ENCODE measurements at regions not wholly inside any gene's neighbourhood (a gene's known extent, or its start where the extent isn't known, plus 50 kb on each side); places are given as distances from the start of the nearest gene placed in this dataset.

- no peak for DNase-seq
Observed at GRCh38 chr1:110816945-110817344, 56.0 kb upstream of the CD53 start.

GRCh38 chr1:110811529-110811928 is 61.4 kb upstream of the CD53 start:
- DNase-seq: no peak

DNA sequence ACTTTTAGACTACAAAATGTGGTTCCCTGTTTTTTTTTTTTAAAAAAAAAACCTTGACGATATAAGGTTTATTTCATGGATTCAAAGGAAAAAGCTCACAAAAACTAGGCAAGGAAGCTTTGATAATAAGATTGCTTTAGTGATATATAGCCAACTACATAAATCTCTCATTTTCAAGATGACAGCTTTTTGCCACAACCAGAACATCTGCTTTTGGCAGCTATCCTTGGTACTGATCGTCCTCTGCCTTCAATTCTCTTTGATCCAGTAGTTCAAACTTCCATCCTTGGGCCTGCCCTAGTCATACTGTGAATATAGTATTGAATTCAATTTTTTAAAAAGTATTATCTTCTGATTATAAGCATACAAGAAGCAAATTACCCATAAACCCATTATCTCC is 72.9 kb upstream of the CD53 start:
- peak; percentile 29 for DNase-seq

DNA sequence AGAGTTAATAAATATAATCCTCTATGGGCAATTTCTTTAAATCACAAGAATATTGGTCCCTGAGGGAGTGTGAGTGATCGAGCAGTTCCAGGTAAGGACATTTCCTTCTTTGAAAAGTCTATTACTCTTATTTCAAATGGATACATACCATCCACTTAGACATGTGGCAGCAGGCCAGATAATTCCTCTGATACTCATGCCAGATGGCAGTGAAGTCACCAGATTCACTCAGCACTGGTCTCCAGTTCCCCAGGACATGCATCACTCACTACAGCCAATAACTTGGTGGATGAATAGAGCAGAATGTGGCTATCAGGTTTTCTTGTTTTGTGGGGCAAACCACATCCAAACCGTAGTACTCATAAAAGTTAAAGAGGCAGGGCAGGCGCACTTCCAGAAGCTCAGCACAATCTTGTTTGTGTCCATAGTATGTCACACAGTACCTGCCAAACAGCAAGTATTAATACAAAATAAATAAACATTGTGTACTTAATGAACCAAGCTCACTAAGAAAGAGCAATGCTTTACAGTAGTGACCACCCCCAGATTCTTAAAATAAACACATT is 74.2 kb upstream of the CD53 start:
- no peak for DNase-seq

DNA sequence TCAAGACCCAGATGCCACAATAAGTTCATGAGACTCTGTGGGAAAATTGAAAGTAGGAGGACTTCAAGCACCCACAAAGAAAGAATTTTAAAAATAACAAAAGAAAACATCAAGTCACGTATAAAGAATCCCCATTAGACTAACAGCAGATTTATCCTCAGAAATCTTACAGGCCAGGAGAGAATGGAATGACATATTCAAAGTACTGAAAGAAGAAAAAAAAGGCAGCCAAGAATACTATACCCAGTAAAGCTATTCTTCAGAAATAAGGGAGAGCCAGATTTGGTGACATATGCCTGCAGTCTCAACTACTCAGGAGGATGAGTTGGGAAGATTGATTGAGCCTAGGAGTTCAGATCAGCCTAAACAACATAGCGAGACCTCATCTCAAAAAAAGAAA is 84.3 kb upstream of the CD53 start:
- no peak for DNase-seq

GRCh38 chr1:110787328-110788071 is 85.4 kb upstream of the CD53 start:
- DNase-seq: peak; percentile 30

DNA sequence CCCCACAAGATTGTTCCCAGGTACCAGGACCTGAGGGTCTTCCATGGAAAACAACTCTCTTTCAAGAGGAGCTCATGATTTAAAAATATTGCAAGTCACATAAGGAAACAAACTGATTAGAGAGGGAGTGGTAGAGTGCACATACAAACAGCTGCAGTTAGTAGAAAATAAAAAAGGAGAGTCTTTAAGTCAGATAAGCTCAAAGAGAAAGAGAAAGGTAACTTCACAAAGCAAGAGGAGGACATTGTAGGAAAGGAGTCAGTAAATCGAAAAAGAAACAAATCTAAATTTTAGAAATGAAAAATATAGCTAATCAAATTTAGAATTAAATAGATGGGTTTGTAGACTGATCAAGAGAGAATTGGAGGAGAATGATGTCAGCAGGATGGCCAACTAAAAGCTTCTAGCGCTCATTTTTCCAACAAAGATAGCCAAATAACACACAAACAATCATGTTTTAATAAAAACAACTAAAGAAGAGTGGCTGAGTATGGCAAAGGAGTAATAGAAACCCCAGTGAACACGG is 86.1 kb upstream of the CD53 start:
- no peak for DNase-seq

- no peak for DNase-seq
Observed at GRCh38 chr1:110785612-110786011, 87.3 kb upstream of the CD53 start.

GRCh38 chr1:110785055-110785454 is 87.9 kb upstream of the CD53 start:
- no peak for DNase-seq

DNA sequence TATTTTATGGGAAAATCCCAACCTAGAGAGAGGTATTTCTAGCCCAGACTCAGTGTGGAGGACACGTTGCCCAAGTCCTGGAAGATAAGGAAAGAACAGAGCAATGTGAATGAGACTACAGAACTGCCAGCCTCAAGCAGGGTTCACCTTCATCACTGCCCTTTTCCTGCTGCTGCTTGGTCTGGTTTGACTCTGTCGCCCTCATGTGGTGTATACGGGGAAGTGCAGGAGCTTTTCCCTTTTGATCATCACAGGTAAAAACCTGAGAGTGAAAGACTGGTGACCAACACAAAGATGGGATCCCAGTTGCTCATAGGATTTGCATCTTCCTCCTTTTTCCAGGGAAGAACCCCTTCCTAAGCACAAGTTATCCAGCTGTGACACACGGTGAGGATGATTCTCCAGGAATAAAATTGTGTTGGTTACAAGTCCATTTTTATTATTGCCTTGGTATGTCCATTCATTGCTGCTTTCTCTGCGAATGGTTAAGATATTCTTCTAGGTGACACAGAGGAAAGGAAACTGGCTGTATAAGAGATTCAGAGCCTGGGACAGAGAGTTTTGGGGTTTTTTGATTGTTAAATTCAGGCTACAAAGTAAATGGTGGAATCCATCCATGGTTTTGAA is 89.5 kb upstream of the CD53 start:
- peak; percentile 78 for DNase-seq

- DNase-seq: no peak
Observed at GRCh38 chr1:110781525-110781924, 91.4 kb upstream of the CD53 start.

- DNase-seq: peak; percentile 90
Observed at GRCh38 chr1:110780600-110781484, 92.1 kb upstream of the CD53 start.

GRCh38 chr1:110779636-110780035 is 93.3 kb upstream of the CD53 start:
- no peak for DNase-seq

DNA sequence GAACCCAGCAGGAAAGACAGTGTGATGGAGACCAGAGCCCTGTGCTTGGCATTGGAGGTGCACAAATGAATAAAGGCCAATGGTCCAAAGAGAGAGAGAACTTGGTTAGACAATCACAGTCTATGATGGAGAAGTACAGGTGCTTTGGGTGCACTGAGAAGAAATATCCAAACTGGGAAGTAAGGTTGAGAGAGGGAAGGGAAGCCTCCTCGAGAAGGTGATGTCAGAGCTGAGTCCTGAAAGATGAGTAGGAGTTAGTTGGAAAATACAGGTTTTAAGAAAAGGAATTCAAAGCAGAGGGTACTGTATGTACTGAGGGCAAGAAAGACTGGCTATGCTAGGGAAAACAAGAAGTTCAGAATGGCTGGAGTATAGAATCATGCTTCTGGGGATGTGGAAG is 94.1 kb upstream of the CD53 start:
- no peak for DNase-seq

DNA sequence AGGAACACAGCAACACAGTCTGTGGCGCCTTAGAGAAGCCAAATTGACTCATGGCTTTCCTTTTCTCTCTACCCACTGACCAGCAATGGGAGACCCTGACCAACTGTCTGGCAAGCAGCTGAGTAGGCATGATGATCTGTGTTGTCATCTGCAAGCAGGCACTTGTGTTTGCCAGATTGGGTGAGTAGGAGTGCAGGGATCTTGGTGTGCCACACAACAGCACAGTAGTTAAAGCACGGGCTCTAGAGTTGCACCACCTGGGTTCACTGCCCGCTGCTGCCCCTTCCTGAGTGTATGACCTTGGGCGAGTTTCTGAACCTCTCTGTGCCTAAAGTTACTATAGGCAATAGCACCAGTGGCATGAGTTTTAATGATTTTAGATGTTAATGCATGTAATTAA is 95.7 kb upstream of the CD53 start:
- DNase-seq: no peak

DNA sequence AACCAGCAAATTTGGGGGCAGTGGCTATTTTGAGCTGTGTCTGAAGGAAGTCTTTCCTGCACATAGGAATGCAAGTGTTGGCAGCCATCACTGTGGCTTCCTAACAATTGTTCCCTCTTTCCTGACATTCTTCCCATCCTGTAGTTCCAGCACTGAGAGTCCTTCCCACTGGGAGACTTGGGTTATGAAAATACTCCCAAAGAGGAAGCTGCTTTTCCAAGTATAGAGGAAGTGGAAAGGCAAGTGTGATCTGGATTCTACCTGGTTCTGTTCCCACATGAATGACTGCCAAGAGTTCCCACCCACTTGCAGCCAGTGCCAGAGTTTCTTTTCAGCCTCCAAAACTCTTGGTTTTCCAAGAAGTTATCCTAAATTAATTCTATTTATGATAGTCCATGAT is 98.5 kb upstream of the CD53 start:
- DNase-seq: no peak

GRCh38 chr1:110773813-110774212 is 99.1 kb upstream of the KCNA3 start:
- no peak for DNase-seq

GRCh38 chr1:110771245-110772022 is 96.7 kb upstream of the KCNA3 start:
- no peak for DNase-seq

DNA sequence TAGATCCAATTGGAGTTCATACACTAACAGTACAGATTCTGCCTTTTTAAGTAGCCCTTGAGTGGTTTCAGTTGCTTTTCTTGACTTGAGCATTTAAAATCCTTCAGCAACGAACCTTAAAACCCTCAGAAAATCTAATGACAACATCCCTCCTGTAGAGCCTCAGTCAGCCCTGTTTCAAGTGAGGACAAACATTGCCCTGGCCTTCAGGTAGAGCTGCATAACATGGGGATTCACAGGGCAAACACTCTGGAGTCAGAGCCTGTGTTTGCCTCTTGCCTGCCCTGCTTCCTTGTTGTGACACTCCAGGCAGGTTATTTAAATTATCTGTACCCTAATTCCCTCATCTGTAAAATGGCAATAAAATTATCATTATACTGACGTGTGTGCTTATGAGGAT is 96.1 kb upstream of the KCNA3 start:
- no peak for DNase-seq

- no peak for DNase-seq
Observed at GRCh38 chr1:110768605-110769004, 93.9 kb upstream of the KCNA3 start.

DNA sequence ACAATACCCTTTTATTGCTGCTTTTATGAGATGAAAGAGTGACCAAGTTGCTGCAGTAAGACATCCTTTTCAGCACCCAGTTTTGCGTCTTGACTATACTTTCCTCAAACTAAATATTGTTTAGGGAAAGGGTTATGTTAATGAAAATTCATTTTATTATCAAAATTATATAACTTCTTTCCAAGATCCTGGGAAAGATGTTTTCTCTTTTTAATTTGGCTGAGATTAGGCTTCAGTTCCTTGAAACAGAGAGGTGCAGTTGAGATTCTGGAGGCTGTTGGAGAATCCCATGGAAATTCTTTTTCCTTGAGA is 91.6 kb upstream of the KCNA3 start:
- DNase-seq: no peak

DNA sequence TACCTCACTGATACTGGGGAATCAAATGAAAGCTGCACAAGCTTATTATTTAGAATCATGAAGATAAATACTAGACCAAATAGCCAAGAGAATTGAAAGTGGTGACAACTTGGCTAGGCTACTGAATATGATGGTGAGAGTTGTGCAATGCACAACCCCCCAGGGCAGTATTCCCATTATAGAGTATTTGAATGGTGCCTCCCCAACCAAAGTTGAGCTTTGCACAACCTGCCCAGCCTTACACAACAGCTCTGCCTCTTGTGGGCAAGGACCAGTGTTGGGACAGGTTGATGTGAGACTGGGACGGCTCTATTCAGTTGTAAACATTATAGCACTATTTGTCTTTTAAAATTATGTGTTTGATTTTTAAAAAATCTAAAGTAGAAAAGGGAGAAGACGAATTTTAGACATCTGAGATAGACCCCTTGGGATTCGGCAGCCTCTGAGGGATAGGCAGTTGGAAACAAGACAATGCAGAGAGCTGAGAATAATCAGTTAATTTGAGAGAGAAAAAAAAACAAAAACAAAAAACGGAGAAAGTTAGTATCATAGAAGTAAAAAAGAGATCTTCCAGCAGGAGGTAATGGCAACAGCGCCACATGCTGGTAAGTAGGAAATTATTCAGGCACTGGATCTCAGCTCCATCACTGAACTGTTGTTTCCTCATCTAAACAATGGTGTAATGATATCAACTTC is 91.0 kb upstream of the KCNA3 start:
- peak; percentile 73 for DNase-seq

Measured in hematopoietic multipotent progenitor cell treated with erythropoietin and hydrocortisone succinate and interleukin-3 and kit ligand, for 6 days (in vitro differentiated cells).